ENCODE measurements at regions not wholly inside any gene's neighbourhood (a gene's known extent, or its start where the extent isn't known, plus 50 kb on each side); places are given as distances from the start of the nearest gene placed in this dataset.

DNA sequence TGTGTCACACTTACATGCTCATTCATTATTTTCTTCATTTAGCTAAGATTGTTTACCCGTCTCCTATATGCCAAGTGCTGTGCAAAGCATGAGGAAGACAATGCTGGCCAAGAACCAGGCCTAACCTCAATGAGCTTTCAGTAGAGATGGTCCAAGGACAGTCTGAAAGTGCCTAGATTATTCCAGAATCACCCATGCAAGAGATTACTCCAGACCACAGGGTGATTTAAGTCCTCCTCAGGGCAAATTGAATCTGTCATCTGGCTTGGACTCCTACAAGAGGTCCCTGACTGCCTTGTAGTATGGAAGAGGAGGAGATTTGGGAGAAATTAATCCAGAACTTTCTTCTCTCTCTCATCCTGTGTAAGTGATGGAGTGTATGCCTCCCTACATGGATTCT is 99.4 kb upstream of the NDP start:
- TF ChIP-seq, protein P1, sequence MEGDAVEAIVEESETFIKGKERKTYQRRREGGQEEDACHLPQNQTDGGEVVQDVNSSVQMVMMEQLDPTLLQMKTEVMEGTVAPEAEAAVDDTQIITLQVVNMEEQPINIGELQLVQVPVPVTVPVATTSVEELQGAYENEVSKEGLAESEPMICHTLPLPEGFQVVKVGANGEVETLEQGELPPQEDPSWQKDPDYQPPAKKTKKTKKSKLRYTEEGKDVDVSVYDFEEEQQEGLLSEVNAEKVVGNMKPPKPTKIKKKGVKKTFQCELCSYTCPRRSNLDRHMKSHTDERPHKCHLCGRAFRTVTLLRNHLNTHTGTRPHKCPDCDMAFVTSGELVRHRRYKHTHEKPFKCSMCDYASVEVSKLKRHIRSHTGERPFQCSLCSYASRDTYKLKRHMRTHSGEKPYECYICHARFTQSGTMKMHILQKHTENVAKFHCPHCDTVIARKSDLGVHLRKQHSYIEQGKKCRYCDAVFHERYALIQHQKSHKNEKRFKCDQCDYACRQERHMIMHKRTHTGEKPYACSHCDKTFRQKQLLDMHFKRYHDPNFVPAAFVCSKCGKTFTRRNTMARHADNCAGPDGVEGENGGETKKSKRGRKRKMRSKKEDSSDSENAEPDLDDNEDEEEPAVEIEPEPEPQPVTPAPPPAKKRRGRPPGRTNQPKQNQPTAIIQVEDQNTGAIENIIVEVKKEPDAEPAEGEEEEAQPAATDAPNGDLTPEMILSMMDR (IDR thresholded peaks at IDR 0.05), result no peak
- TF ChIP-seq POLR2A (IDR thresholded peaks at IDR 0.05), result no peak
